ENCODE measurements at regions not wholly inside any gene's neighbourhood (a gene's known extent, or its start where the extent isn't known, plus 50 kb on each side); places are given as distances from the start of the nearest gene placed in this dataset.

DNA sequence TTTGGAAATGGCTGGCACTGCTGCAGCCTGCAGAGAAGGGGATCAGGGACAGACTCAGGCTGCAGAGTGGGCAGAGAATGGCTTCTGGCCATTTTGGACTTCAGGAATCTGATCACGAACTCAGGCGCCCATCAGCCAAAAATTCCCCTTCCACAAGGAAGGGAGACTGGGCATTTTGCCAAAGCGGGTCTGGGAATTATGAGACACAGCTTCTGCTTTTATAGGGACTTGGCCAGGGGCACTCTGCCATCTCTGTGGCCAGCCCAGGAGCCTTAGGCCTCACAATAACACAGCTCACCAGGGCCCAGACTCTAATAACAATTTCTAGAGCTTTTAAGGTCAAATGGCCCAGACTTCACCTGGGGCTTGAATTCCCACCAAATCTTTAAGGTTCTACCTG, 74.7 kb downstream of the CHST1 start:
- TF ChIP-seq, protein P1, sequence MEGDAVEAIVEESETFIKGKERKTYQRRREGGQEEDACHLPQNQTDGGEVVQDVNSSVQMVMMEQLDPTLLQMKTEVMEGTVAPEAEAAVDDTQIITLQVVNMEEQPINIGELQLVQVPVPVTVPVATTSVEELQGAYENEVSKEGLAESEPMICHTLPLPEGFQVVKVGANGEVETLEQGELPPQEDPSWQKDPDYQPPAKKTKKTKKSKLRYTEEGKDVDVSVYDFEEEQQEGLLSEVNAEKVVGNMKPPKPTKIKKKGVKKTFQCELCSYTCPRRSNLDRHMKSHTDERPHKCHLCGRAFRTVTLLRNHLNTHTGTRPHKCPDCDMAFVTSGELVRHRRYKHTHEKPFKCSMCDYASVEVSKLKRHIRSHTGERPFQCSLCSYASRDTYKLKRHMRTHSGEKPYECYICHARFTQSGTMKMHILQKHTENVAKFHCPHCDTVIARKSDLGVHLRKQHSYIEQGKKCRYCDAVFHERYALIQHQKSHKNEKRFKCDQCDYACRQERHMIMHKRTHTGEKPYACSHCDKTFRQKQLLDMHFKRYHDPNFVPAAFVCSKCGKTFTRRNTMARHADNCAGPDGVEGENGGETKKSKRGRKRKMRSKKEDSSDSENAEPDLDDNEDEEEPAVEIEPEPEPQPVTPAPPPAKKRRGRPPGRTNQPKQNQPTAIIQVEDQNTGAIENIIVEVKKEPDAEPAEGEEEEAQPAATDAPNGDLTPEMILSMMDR (conservative IDR thresholded peaks at IDR 0.05): no peak
- no peak for TF ChIP-seq ZFX (IDR thresholded peaks at IDR 0.05)

Measured in C4-2B (cell line).